ENCODE measurements at regions not wholly inside any gene's neighbourhood (a gene's known extent, or its start where the extent isn't known, plus 50 kb on each side); places are given as distances from the start of the nearest gene placed in this dataset.

DNA sequence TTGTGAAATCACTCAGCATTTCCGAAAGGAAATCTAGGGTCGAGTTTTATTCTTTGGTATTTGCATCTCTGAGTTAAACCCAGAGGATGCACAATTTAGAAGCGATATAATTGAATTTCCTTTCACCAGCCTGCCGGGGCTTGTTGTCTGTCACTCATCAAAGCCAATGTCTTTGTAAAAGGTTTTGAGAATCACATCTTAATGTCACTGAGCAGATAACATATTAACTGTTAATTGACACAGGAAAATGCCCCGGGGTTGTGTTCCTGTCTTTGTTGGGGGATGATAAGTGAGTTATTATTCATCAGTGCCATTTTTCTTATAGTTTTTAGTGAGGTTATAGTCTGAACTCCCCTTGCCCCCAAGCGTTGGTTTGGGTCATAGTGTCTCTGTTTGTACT lies 73.4 kb downstream of the DUSP6 start:
- no peaks in the 10 kb centered on the region for H3K27me3 ChIP-seq (ENCODE audit: control insufficient read depth, insufficient read depth, low read length, poor library complexity, severe bottlenecking)

DNA sequence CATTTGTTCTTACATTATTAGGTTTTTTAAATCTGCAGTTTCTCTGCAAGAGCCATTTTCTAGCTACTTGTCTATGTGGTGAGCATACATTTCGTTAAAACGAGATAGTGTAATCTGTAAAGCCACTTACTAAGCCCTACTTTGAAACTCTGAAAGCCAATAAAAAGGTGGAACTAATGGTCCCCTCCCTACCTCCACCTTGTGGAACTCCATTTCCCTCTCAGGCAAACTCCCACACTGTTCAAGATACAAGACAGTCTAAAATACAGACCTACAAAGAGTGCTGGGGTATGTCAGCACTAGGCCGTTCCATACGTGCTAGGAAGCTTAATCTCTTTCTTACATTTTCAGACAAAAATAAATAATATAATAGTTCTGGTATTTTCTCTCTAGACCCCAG lies 74.1 kb downstream of the DUSP6 start:
- whole genome bisulfite sequencing, 2 experiments (ENCODE audit: insufficient coverage in 1 of 2, insufficient read length in 1 of 2) = 90 to 92% methylated on average over 2 to 4 of the region's 4 CpGs
- no peaks in the 10 kb centered on the region for H3K4me1 ChIP-seq (ENCODE audit: control insufficient read depth, insufficient read depth, low read length)
- H3K9me3 ChIP-seq (ENCODE audit: control insufficient read depth, low read length) = no peaks in the 10 kb centered on the region
- no peak overlapping the region for H3K27ac ChIP-seq (ENCODE audit: low read depth, low read length)
- no peak overlapping the region for H3K4me3 ChIP-seq (ENCODE audit: low read length)
- H3K36me3 Mint-ChIP-seq (ENCODE audit: low read depth) = no peaks in the 10 kb centered on the region
- no peak overlapping the region for H3K27ac Mint-ChIP-seq
- no peak for DNase-seq
- TF ChIP-seq, protein P1, sequence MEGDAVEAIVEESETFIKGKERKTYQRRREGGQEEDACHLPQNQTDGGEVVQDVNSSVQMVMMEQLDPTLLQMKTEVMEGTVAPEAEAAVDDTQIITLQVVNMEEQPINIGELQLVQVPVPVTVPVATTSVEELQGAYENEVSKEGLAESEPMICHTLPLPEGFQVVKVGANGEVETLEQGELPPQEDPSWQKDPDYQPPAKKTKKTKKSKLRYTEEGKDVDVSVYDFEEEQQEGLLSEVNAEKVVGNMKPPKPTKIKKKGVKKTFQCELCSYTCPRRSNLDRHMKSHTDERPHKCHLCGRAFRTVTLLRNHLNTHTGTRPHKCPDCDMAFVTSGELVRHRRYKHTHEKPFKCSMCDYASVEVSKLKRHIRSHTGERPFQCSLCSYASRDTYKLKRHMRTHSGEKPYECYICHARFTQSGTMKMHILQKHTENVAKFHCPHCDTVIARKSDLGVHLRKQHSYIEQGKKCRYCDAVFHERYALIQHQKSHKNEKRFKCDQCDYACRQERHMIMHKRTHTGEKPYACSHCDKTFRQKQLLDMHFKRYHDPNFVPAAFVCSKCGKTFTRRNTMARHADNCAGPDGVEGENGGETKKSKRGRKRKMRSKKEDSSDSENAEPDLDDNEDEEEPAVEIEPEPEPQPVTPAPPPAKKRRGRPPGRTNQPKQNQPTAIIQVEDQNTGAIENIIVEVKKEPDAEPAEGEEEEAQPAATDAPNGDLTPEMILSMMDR (conservative IDR thresholded peaks at IDR 0.05) = peak; percentile 60
- peaks cover 10% of the 10 kb centered on the region for H3K4me1 Mint-ChIP-seq
- H3K9ac ChIP-seq (ENCODE audit: extremely low read depth, low read length, poor library complexity, severe bottlenecking) = no peak overlapping the region
- no peaks in the 10 kb centered on the region for H3K27me3 ChIP-seq (ENCODE audit: control insufficient read depth, insufficient read depth, low read length, poor library complexity, severe bottlenecking)
- no peaks in the 10 kb centered on the region for H3K36me3 ChIP-seq (ENCODE audit: control insufficient read depth, insufficient read depth, low read length)
- no peaks in the 10 kb centered on the region for H3K9me3 Mint-ChIP-seq
- no peaks in the 10 kb centered on the region for H3K27me3 Mint-ChIP-seq (ENCODE audit: insufficient read depth)
- no peak overlapping the region for H3K4me3 Mint-ChIP-seq

More for the DNA sequence above, 73.4 kb downstream of the DUSP6 start:
- DNase-seq = no peak
- Mint-ChIP-seq H3K4me3 (no peak overlapping the region), H3K36me3 (ENCODE audit: low read depth) (no peaks in the 10 kb centered on the region), H3K9me3 (no peaks in the 10 kb centered on the region), H3K4me1 (peaks cover 10% of the 10 kb centered on the region), H3K27ac (no peak overlapping the region), H3K27me3 (ENCODE audit: insufficient read depth) (no peaks in the 10 kb centered on the region)
- H3K36me3 ChIP-seq (ENCODE audit: control insufficient read depth, insufficient read depth, low read length) = no peaks in the 10 kb centered on the region
- H3K4me1 ChIP-seq (ENCODE audit: control insufficient read depth, insufficient read depth, low read length) = no peaks in the 10 kb centered on the region
- WGBS, 2 experiments (ENCODE audit: insufficient coverage in 1 of 2, insufficient read length in 1 of 2) = 94% methylated on average over 4 to 6 of the region's 6 CpGs
- TF ChIP-seq, protein P1 (conservative IDR thresholded peaks at IDR 0.05) = no peak
- H3K9ac ChIP-seq (ENCODE audit: extremely low read depth, low read length, poor library complexity, severe bottlenecking) = no peak overlapping the region
- no peaks in the 10 kb centered on the region for H3K9me3 ChIP-seq (ENCODE audit: control insufficient read depth, low read length)
- H3K4me3 ChIP-seq (ENCODE audit: low read length) = no peak overlapping the region
- no peak overlapping the region for H3K27ac ChIP-seq (ENCODE audit: low read depth, low read length)

DNA sequence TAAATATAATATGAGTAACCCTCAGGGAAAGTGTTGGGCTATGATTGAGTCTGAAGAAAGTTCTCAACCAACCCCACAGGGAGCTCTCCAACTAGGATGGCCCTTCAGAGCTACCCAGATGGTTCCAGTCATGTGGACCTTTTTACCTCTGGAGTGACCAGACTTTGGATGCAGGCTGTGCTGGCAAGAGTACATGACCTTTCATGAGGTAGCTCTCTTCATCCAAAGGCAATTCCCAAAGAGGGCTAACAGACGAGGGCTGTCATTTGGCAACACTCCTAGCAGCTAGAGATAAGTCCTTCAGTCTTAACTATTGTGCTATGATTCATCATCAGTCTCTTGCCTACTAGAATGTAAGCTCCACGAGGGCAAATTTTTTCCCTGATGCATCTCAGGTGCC lies 75.4 kb downstream of the DUSP6 start:
- Histone ChIP-seq H3K4me3 (ENCODE audit: low read length) (no peak overlapping the region), H3K36me3 (ENCODE audit: control insufficient read depth, insufficient read depth, low read length) (no peaks in the 10 kb centered on the region), H3K9ac (ENCODE audit: extremely low read depth, low read length, poor library complexity, severe bottlenecking) (no peak overlapping the region), H3K4me1 (ENCODE audit: control insufficient read depth, insufficient read depth, low read length) (no peaks in the 10 kb centered on the region), H3K9me3 (ENCODE audit: control insufficient read depth, low read length) (no peaks in the 10 kb centered on the region), H3K27ac (ENCODE audit: low read depth, low read length) (no peak overlapping the region), H3K27me3 (ENCODE audit: control insufficient read depth, insufficient read depth, low read length, poor library complexity, severe bottlenecking) (no peaks in the 10 kb centered on the region)
- DNase-seq = no peak
- H3K27me3 Mint-ChIP-seq (ENCODE audit: insufficient read depth) = no peaks in the 10 kb centered on the region
- H3K4me3 Mint-ChIP-seq = no peak overlapping the region
- no peak overlapping the region for H3K27ac Mint-ChIP-seq
- no peaks in the 10 kb centered on the region for H3K9me3 Mint-ChIP-seq
- 85 to 100% methylated on average over 1 to 2 of the region's 2 CpGs for WGBS, 2 experiments (ENCODE audit: insufficient coverage in 1 of 2, insufficient read length in 1 of 2)
- TF ChIP-seq, protein P1 (conservative IDR thresholded peaks at IDR 0.05) = no peak
- peaks cover 10% of the 10 kb centered on the region for H3K4me1 Mint-ChIP-seq
- H3K36me3 Mint-ChIP-seq (ENCODE audit: low read depth) = no peaks in the 10 kb centered on the region
